Right lobe of liver (tissue), 4 donors: ENCODE measurements at regions not wholly inside any gene's neighbourhood (a gene's known extent, or its start where the extent isn't known, plus 50 kb on each side); places are given as distances from the start of the nearest gene placed in this dataset.

ENCODE experiments used
- POLR2A ChIP-seq: fragments of 450-650 bp; IDR thresholded peaks from one replicate; pipeline ENCODE4 v1.6.1; 2017; ENCODE audit warnings: antibody characterized with exemption, mild to moderate bottlenecking
- TF ChIP-seq, protein P1 (sequence below), 4 donors: fragments of 200-600 bp in 3 of 4; fragments of 450-650 bp in 1 of 4; IDR thresholded peaks; one replicate each; pipeline versions ENCODE4 v1.5.1 to v1.8.0; 2016 to 2022; ENCODE audit warnings: antibody characterized with exemption in 4 of 4, mild to moderate bottlenecking in 2 of 4
- donor health status: DM: no; HTN: no; CAD: no.
- donor health status: DM: no; HTN: no; CAD: no.
- donor health status: DM: no; HTN: yes; CAD: no.

DNA sequence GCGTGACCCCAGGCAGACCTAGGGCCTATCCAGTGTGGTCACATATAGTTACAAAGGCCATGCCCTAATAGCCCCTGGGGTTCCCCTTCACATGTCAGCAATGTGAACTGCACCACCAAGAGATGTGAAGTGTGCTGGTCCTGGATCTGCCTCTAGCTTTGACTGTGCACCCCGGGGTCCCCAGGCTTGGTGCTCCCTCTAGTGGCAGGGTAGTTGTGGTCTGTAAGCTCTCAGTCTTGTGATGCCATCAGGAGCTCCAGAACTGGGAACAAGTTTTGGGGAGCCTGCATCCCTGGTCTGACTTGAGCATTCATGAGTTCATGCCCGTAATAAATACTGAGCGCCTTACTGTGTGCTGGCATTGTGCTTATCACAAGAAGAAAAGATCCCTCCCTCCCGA is 143.4 kb downstream of the DHX35 start:
- TF ChIP-seq, protein P1, sequence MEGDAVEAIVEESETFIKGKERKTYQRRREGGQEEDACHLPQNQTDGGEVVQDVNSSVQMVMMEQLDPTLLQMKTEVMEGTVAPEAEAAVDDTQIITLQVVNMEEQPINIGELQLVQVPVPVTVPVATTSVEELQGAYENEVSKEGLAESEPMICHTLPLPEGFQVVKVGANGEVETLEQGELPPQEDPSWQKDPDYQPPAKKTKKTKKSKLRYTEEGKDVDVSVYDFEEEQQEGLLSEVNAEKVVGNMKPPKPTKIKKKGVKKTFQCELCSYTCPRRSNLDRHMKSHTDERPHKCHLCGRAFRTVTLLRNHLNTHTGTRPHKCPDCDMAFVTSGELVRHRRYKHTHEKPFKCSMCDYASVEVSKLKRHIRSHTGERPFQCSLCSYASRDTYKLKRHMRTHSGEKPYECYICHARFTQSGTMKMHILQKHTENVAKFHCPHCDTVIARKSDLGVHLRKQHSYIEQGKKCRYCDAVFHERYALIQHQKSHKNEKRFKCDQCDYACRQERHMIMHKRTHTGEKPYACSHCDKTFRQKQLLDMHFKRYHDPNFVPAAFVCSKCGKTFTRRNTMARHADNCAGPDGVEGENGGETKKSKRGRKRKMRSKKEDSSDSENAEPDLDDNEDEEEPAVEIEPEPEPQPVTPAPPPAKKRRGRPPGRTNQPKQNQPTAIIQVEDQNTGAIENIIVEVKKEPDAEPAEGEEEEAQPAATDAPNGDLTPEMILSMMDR (IDR thresholded peaks at IDR 0.05), result peak in 2 of 4 donors; percentile 6 to 41
- no peak for TF ChIP-seq POLR2A
